ENCODE measurements at regions not wholly inside any gene's neighbourhood (a gene's known extent, or its start where the extent isn't known, plus 50 kb on each side); places are given as distances from the start of the nearest gene placed in this dataset.

DNA sequence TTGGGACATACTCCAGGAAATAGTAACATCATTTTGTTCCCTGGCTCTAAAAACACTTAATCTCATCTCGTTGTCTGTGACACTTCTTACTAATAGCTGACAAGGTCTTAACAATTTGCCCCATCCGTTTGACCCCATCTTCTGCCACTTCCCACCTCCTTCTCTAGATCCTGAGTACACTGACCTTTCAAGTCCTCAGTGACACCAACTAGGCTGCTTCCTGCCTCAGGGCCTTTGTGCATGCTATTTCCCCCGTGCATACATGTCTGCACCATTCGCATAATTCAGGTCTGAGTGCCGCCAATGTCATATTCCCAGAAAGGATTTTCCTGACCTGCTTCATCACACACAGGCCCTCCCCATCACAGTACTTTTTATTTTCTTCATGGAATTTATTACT is 70.6 kb upstream of the CCND2 start (continued):
- no peak for TF ChIP-seq ZNF546 (CRISPR knock-in tag; conservative IDR thresholded peaks at IDR 0.05)
- no peak for TF ChIP-seq ZNF83 (CRISPR knock-in tag; IDR thresholded peaks at IDR 0.05; ENCODE audit: borderline replicate concordance)

- no peak for ATAC-seq
- no peak for DNase-seq (ENCODE audit: low spot score)
- no peaks in the 10 kb centered on the region for H3K79me2 ChIP-seq (ENCODE audit: insufficient read depth, low read length)
- no peaks in the 10 kb centered on the region for H3K4me1 ChIP-seq (ENCODE audit: insufficient read depth, low read length)
- no peak overlapping the region for H3K9ac ChIP-seq (ENCODE audit: insufficient read depth, low read depth, low read length)
- no peak overlapping the region for H3K4me2 ChIP-seq (ENCODE audit: low read depth, low read length)
- H3K4me3 ChIP-seq (replicated peaks in 1 of 3; ENCODE audit: insufficient read depth in 1 of 3, low read depth in 2 of 3, low read length in 3 of 3) = no peak overlapping the region
- no peaks in the 10 kb centered on the region for H4K20me1 ChIP-seq (ENCODE audit: insufficient read depth, low read length)
- peaks cover 0 to 32% of the 10 kb centered on the region in 2 experiments; a peak in 2 of 5 replicates for H3K27me3 ChIP-seq (ENCODE audit: control insufficient read depth in 1 of 2, insufficient read depth in 2 of 2, low read length in 2 of 2)
- ChIA-PET POLR2A (no interaction called here), CTCF (ENCODE audit: low intra/inter-chr PET ratio, low total read pairs) (no interaction called here)
- H3K27ac ChIP-seq (ENCODE audit: extremely low read length, insufficient read depth, low read length) = no peak overlapping the region
- no TSS peak for BruUV-seq (replicated peaks)
- WGBS (ENCODE audit: low lambda C conversion rate) = 43% methylated on average over 7 of the region's 7 CpGs
- FAIRE-seq = no peak
- H3K36me3 ChIP-seq (replicated peaks in 1 of 2; ENCODE audit: control insufficient read depth in 1 of 2, insufficient read depth in 2 of 2, low read length in 2 of 2) = no peaks in the 10 kb centered on the region
- intact Hi-C loops (cut with micrococcal nuclease; ENCODE audit: unreplicated experiment) = no loop called here
- in situ Hi-C loops (cut with HindIII; ENCODE audit: extremely low pct_ligation_motif_present, low pct_unique_long_range_greater_than_20kb) = no loop called here
- no peaks in the 10 kb centered on the region for H3K9me3 ChIP-seq (ENCODE audit: low read length)
- H2AFZ ChIP-seq (ENCODE audit: low read length) = no peak overlapping the region
- TF ChIP-seq, protein P1, sequence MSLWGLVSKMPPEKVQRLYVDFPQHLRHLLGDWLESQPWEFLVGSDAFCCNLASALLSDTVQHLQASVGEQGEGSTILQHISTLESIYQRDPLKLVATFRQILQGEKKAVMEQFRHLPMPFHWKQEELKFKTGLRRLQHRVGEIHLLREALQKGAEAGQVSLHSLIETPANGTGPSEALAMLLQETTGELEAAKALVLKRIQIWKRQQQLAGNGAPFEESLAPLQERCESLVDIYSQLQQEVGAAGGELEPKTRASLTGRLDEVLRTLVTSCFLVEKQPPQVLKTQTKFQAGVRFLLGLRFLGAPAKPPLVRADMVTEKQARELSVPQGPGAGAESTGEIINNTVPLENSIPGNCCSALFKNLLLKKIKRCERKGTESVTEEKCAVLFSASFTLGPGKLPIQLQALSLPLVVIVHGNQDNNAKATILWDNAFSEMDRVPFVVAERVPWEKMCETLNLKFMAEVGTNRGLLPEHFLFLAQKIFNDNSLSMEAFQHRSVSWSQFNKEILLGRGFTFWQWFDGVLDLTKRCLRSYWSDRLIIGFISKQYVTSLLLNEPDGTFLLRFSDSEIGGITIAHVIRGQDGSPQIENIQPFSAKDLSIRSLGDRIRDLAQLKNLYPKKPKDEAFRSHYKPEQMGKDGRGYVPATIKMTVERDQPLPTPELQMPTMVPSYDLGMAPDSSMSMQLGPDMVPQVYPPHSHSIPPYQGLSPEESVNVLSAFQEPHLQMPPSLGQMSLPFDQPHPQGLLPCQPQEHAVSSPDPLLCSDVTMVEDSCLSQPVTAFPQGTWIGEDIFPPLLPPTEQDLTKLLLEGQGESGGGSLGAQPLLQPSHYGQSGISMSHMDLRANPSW (CRISPR knock-in tag; IDR thresholded peaks at IDR 0.05; ENCODE audit: borderline replicate concordance) = no peak
- TF ChIP-seq, protein P2, sequence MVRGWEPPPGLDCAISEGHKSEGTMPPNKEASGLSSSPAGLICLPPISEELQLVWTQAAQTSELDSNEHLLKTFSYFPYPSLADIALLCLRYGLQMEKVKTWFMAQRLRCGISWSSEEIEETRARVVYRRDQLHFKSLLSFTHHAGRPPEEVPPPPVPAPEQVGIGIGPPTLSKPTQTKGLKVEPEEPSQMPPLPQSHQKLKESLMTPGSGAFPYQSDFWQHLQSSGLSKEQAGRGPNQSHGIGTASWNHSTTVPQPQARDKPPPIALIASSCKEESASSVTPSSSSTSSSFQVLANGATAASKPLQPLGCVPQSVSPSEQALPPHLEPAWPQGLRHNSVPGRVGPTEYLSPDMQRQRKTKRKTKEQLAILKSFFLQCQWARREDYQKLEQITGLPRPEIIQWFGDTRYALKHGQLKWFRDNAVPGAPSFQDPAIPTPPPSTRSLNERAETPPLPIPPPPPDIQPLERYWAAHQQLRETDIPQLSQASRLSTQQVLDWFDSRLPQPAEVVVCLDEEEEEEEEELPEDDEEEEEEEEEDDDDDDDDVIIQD (CRISPR knock-in tag; IDR thresholded peaks at IDR 0.05; ENCODE audit: low read depth) = no peak
- TF ChIP-seq, protein P3, sequence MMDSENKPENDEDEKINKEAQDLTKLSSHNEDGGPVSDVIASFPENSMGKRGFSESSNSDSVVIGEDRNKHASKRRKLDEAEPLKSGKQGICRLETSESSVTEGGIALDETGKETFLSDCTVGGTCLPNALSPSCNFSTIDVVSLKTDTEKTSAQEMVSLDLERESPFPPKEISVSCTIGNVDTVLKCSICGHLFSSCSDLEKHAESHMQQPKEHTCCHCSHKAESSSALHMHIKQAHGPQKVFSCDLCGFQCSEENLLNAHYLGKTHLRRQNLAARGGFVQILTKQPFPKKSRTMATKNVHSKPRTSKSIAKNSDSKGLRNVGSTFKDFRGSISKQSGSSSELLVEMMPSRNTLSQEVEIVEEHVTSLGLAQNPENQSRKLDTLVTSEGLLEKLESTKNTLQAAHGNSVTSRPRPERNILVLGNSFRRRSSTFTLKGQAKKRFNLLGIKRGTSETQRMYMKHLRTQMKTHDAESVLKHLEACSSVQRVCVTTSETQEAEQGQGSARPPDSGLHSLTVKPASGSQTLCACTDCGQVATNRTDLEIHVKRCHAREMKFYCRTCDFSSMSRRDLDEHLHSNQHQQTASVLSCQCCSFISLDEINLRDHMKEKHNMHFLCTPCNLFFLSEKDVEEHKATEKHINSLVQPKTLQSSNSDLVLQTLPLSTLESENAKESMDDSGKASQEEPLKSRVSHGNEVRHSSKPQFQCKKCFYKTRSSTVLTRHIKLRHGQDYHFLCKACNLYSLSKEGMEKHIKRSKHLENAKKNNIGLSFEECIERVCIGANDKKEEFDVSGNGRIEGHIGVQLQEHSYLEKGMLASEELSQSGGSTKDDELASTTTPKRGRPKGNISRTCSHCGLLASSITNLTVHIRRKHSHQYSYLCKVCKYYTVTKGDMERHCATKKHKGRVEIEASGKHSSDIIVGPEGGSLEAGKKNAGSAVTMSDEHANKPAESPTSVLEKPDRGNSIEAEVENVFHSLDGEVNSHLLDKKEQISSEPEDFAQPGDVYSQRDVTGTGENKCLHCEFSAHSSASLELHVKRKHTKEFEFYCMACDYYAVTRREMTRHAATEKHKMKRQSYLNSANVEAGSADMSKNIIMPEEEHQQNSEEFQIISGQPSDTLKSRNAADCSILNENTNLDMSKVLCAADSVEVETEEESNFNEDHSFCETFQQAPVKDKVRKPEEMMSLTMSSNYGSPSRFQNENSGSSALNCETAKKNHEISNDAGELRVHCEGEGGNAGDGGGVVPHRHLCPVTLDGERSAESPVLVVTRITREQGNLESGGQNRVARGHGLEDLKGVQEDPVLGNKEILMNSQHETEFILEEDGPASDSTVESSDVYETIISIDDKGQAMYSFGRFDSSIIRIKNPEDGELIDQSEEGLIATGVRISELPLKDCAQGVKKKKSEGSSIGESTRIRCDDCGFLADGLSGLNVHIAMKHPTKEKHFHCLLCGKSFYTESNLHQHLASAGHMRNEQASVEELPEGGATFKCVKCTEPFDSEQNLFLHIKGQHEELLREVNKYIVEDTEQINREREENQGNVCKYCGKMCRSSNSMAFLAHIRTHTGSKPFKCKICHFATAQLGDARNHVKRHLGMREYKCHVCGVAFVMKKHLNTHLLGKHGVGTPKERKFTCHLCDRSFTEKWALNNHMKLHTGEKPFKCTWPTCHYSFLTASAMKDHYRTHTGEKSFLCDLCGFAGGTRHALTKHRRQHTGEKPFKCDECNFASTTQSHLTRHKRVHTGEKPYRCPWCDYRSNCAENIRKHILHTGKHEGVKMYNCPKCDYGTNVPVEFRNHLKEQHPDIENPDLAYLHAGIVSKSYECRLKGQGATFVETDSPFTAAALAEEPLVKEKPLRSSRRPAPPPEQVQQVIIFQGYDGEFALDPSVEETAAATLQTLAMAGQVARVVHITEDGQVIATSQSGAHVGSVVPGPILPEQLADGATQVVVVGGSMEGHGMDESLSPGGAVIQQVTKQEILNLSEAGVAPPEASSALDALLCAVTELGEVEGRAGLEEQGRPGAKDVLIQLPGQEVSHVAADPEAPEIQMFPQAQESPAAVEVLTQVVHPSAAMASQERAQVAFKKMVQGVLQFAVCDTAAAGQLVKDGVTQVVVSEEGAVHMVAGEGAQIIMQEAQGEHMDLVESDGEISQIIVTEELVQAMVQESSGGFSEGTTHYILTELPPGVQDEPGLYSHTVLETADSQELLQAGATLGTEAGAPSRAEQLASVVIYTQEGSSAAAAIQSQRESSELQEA (CRISPR knock-in tag; IDR thresholded peaks at IDR 0.05; ENCODE audit: not compliant biosample characterization) = no peak
- TF ChIP-seq CTCF (CRISPR knock-in tag; IDR thresholded peaks at IDR 0.05) (no peak), HMG20A (CRISPR knock-in tag; IDR thresholded peaks at IDR 0.05; ENCODE audit: borderline replicate concordance) (no peak)
Observed at GRCh38 chr12:4202487-4202886, 71.1 kb upstream of the CCND2 start.
